OCI-LY1 (cell line): ENCODE measurements at regions not wholly inside any gene's neighbourhood (a gene's known extent, or its start where the extent isn't known, plus 50 kb on each side); places are given as distances from the start of the nearest gene placed in this dataset.

Experiments
- H2AFZ ChIP-seq: fragments of 200-600 bp; sonication (generic), shearing (Covaris generic); 2 replicates; pipeline ENCODE4 v1.6.0; 2014; ENCODE audit warnings: antibody characterized with exemption, mild to moderate bottlenecking, low read length
- H3F3A ChIP-seq: fragments of 200-600 bp; sonication (generic), shearing (Covaris generic); 2 replicates; pipeline ENCODE4 v1.6.0; 2014; ENCODE audit warnings: mild to moderate bottlenecking, antibody characterized with exemption, low read length, moderate library complexity; ENCODE audit not compliant: insufficient read depth
- H3K27ac ChIP-seq: fragments of 200-600 bp; sonication (generic); 2 replicates; pipeline ENCODE4 v1.5.1; 2014; ENCODE audit warnings: low read length, mixed run types, mild to moderate bottlenecking, low read depth; ENCODE audit not compliant: poor library complexity, severe bottlenecking
- H3K27me3 ChIP-seq: fragments of 200-600 bp; sonication (generic); 2 replicates; pipeline ENCODE4 v1.6.0; 2014; ENCODE audit warnings: antibody characterized with exemption, mild to moderate bottlenecking, low read length, moderate library complexity; ENCODE audit not compliant: insufficient read depth
- H3K36me3 ChIP-seq: fragments of 200-600 bp; sonication (generic); 2 replicates; pipeline ENCODE4 v1.6.1; 2014; ENCODE audit warnings: mild to moderate bottlenecking, antibody characterized with exemption, low read length, moderate library complexity, mixed read lengths; ENCODE audit not compliant: insufficient read depth
- H3K4me1 ChIP-seq: fragments of 200-600 bp; sonication (generic); 2 replicates; pipeline ENCODE4 v1.5.1; 2014; ENCODE audit warnings: mild to moderate bottlenecking, low read length, moderate library complexity; ENCODE audit not compliant: insufficient read depth, severe bottlenecking
- H3K4me2 ChIP-seq: fragments of 200-600 bp; sonication (generic), shearing (Covaris generic); 2 replicates; pipeline ENCODE4 v1.6.1; 2014; ENCODE audit warnings: low read length
- H3K4me3 ChIP-seq: fragments of 200-600 bp; sonication (generic); 2 replicates; pipeline ENCODE4 v1.5.1; 2014; ENCODE audit warnings: low read length, low read depth, mild to moderate bottlenecking, mixed read lengths; ENCODE audit not compliant: poor library complexity, severe bottlenecking
- H3K79me2 ChIP-seq: fragments of 200-600 bp; shearing (Covaris generic); 2 replicates; pipeline ENCODE4 v1.6.1; 2016; ENCODE audit warnings: mixed run types, low read length, mixed read lengths; ENCODE audit not compliant: insufficient read depth
- H3K9ac ChIP-seq: fragments of 200-600 bp; sonication (generic), shearing (Covaris generic); 2 replicates; pipeline ENCODE4 v1.6.1; 2014; ENCODE audit warnings: mild to moderate bottlenecking, low read length, mixed read lengths
- H3K9me2 ChIP-seq: fragments of 200-600 bp; sonication (generic), shearing (Covaris generic); 2 replicates; pipeline ENCODE4 v1.6.1; 2014; ENCODE audit warnings: low read depth, mild to moderate bottlenecking, low read length, mixed read lengths
- H3K9me3 ChIP-seq: fragments of 200-600 bp; shearing (Covaris generic); 2 replicates; pipeline ENCODE4 v1.6.1; 2014; ENCODE audit warnings: low read length, mixed read lengths
- H4K20me1 ChIP-seq: fragments of 200-600 bp; sonication (generic), shearing (Covaris generic); 2 replicates; pipeline ENCODE4 v1.6.0; 2016; ENCODE audit warnings: mild to moderate bottlenecking, low read length; ENCODE audit not compliant: insufficient read depth
- CTCF ChIP-seq: fragments of 200-600 bp; sonication (generic), shearing (Covaris generic); IDR thresholded peaks from 2 replicates; pipeline ENCODE4 v1.5.1; 2017; ENCODE audit warnings: mild to moderate bottlenecking, antibody characterized with exemption, low read length, moderate library complexity, mixed read lengths
- EZH2 ChIP-seq: fragments of 200-600 bp; sonication (generic), shearing (Covaris generic); IDR thresholded peaks from 2 replicates; pipeline ENCODE4 v1.8.0; 2017; ENCODE audit warnings: borderline replicate concordance, mixed run types, mild to moderate bottlenecking, antibody characterized with exemption, low read length, moderate library complexity, mixed read lengths

GRCh38 chr5:26791433-26791832, 247.0 kb downstream of the CDH9 start:
- TF ChIP-seq CTCF (no peak), EZH2 (no peak)
- H3K27me3 ChIP-seq, result no peaks in the 10 kb centered on the region
- H3K9ac ChIP-seq, result no peak overlapping the region
- H3K27ac ChIP-seq, result no peak overlapping the region
- no peaks in the 10 kb centered on the region for H3K9me2 ChIP-seq
- no peaks in the 10 kb centered on the region for H3F3A ChIP-seq
- no peaks in the 10 kb centered on the region for H3K36me3 ChIP-seq
- H3K4me3 ChIP-seq, result no peak overlapping the region
- H3K4me1 ChIP-seq, result no peaks in the 10 kb centered on the region
- no peaks in the 10 kb centered on the region for H3K9me3 ChIP-seq
- no peak overlapping the region for H2AFZ ChIP-seq
- no peaks in the 10 kb centered on the region for H4K20me1 ChIP-seq
- no peak overlapping the region for H3K4me2 ChIP-seq
- no peaks in the 10 kb centered on the region for H3K79me2 ChIP-seq

- H3K27ac ChIP-seq, result no peak overlapping the region
Observed at GRCh38 chr5:26791021-26791420, 247.4 kb downstream of the CDH9 start.

GRCh38 chr5:26763215-26763614, 275.2 kb downstream of the CDH9 start:
- Histone ChIP-seq H4K20me1 (no peaks in the 10 kb centered on the region), H3K36me3 (no peaks in the 10 kb centered on the region), H3K27ac (no peak overlapping the region), H3K79me2 (no peaks in the 10 kb centered on the region), H3K4me3 (no peak overlapping the region), H3K27me3 (no peaks in the 10 kb centered on the region), H3K4me2 (no peak overlapping the region), H3K9me3 (no peaks in the 10 kb centered on the region), H3K9ac (no peak overlapping the region), H2AFZ (no peak overlapping the region), H3F3A (no peaks in the 10 kb centered on the region), H3K4me1 (no peaks in the 10 kb centered on the region), H3K9me2 (no peaks in the 10 kb centered on the region)
- TF ChIP-seq CTCF (no peak), EZH2 (no peak)

More at GRCh38 chr5:26791021-26791420, 247.4 kb downstream of the CDH9 start:
- Histone ChIP-seq H3K79me2 (no peaks in the 10 kb centered on the region), H3K36me3 (no peaks in the 10 kb centered on the region), H3K9me2 (no peaks in the 10 kb centered on the region), H3K9ac (no peak overlapping the region), H3K27me3 (no peaks in the 10 kb centered on the region), H3K4me2 (no peak overlapping the region), H3K9me3 (no peaks in the 10 kb centered on the region), H3F3A (no peaks in the 10 kb centered on the region), H4K20me1 (no peaks in the 10 kb centered on the region), H3K4me1 (no peaks in the 10 kb centered on the region), H2AFZ (no peak overlapping the region), H3K4me3 (no peak overlapping the region)
- TF ChIP-seq CTCF (no peak), EZH2 (no peak)
